ENCODE measurements at regions not wholly inside any gene's neighbourhood (a gene's known extent, or its start where the extent isn't known, plus 50 kb on each side); places are given as distances from the start of the nearest gene placed in this dataset.

GRCh38 chr15:93505506-93505905 is 416.5 kb upstream of the RGMA start:
- H3K9me3 Mint-ChIP-seq: no peaks in the 10 kb centered on the region
- no peak overlapping the region for H3K27ac Mint-ChIP-seq
- H3K36me3 Mint-ChIP-seq: no peaks in the 10 kb centered on the region
- DNase-seq: no peak
- no peak for ATAC-seq
- peaks cover 0 to 3% (median 2%) of the 10 kb centered on the region in 5 donors for H3K27me3 Mint-ChIP-seq
- POLR2A ChIA-PET: no interaction called here
- H3K4me1 Mint-ChIP-seq: no peaks in the 10 kb centered on the region
- no peak overlapping the region for H3K4me3 Mint-ChIP-seq

DNA sequence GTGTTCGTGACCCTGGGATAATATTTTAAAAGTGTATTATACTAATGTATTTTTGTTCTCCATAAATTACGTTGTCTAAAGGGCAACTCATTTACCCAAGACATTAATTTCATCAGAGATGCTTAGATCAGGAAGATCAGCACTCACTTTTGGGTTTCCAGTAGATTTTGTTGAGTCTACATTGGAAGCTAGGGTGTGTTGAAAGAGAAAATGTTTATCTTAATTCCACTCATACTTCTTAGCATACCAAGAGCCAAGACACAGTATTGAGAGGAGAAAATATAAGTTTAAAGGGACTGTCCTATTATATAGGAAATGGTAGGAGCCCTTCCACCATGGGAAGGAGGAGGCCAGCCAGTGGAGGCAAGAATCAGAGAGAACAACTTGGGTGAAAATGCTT is 412.9 kb upstream of the RGMA start:
- no peaks in the 10 kb centered on the region for H3K36me3 Mint-ChIP-seq
- H3K9me3 Mint-ChIP-seq: no peaks in the 10 kb centered on the region
- H3K27ac Mint-ChIP-seq: no peak overlapping the region
- POLR2A ChIA-PET: no interaction called here
- H3K4me3 Mint-ChIP-seq: no peak overlapping the region
- no peak for ATAC-seq
- H3K4me1 Mint-ChIP-seq: no peaks in the 10 kb centered on the region
- no peak for DNase-seq
- H3K27me3 Mint-ChIP-seq: peaks cover 0 to 2% (median 0%) of the 10 kb centered on the region in 5 donors

DNA sequence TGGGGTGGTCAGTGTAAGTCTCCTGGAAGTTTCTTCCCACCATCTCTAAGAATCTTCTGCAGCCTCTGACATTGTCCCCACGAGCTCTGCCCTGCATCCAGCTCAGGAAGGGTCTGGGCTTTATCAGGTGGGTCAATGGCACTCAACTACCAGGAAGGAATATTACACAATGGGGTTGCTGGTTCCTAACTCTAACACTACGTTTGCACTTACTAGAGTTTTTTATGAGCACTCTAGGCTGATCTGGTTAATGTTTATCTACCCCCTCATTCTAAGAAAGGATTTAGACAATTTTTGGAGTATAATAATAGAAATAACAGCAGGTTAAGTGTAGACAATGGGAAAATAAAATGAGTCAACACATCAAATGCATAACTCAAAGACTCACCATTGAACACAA is 411.1 kb upstream of the RGMA start:
- Mint-ChIP-seq H3K27me3 (peaks cover 0 to 2% (median 0%) of the 10 kb centered on the region in 5 donors), H3K9me3 (no peaks in the 10 kb centered on the region), H3K36me3 (no peaks in the 10 kb centered on the region), H3K27ac (no peak overlapping the region), H3K4me1 (no peaks in the 10 kb centered on the region), H3K4me3 (no peak overlapping the region)
- no peak for DNase-seq
- POLR2A ChIA-PET: no interaction called here
- ATAC-seq: no peak

DNA sequence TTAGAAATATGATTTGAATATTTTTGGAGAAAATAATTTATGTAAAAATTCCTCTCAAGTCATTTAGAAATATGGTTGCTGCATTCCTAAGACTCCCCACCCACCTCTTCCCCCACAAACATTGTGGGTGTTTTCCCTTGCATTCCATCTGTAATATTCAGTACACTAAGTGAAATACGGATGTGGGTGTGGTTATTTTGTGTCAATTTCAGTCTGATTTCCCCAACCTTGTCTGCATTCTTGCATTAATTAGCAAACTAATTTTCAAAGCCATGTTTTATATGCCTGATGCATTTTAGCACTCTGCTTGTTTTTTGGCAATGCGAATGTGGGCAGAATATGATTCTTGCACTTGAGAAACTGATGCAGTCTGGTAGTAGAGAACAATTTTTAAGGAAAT is 408.3 kb upstream of the RGMA start:
- no peaks in the 10 kb centered on the region for H3K9me3 Mint-ChIP-seq
- DNase-seq (no peak), ATAC-seq (no peak)
- no peak overlapping the region for H3K4me3 Mint-ChIP-seq
- H3K27me3 Mint-ChIP-seq: peaks cover 0 to 2% (median 1%) of the 10 kb centered on the region in 5 donors
- POLR2A ChIA-PET: no interaction called here
- no peak overlapping the region for H3K27ac Mint-ChIP-seq
- H3K36me3 Mint-ChIP-seq: no peaks in the 10 kb centered on the region
- no peaks in the 10 kb centered on the region for H3K4me1 Mint-ChIP-seq

GRCh38 chr15:93496888-93497287 is 407.9 kb upstream of the RGMA start:
- H3K9me3 Mint-ChIP-seq: no peaks in the 10 kb centered on the region
- H3K27me3 Mint-ChIP-seq: peaks cover 0 to 2% (median 1%) of the 10 kb centered on the region in 5 donors
- H3K36me3 Mint-ChIP-seq: no peaks in the 10 kb centered on the region
- H3K4me3 Mint-ChIP-seq: no peak overlapping the region
- no peak overlapping the region for H3K27ac Mint-ChIP-seq
- POLR2A ChIA-PET: no interaction called here
- ATAC-seq: no peak
- DNase-seq: no peak
- no peaks in the 10 kb centered on the region for H3K4me1 Mint-ChIP-seq

- H3K9me3 Mint-ChIP-seq: no peaks in the 10 kb centered on the region
- POLR2A ChIA-PET: no interaction called here
- no peaks in the 10 kb centered on the region for H3K4me1 Mint-ChIP-seq
- peaks cover 0 to 2% (median 1%) of the 10 kb centered on the region in 5 donors for H3K27me3 Mint-ChIP-seq
- no peak for DNase-seq
- no peak overlapping the region for H3K4me3 Mint-ChIP-seq
- no peak for ATAC-seq
- no peaks in the 10 kb centered on the region for H3K36me3 Mint-ChIP-seq
- no peak overlapping the region for H3K27ac Mint-ChIP-seq
Observed at GRCh38 chr15:93495799-93496637, 407.0 kb upstream of the RGMA start.

GRCh38 chr15:93493172-93493571 is 404.2 kb upstream of the RGMA start:
- Mint-ChIP-seq H3K27ac (no peak overlapping the region), H3K36me3 (no peaks in the 10 kb centered on the region), H3K4me1 (no peaks in the 10 kb centered on the region), H3K4me3 (no peak overlapping the region), H3K9me3 (no peaks in the 10 kb centered on the region), H3K27me3 (peaks cover 0 to 3% (median 2%) of the 10 kb centered on the region in 5 donors)
- POLR2A ChIA-PET: no interaction called here
- ATAC-seq (no peak), DNase-seq (no peak)

GRCh38 chr15:93491291-93491690 is 402.3 kb upstream of the RGMA start:
- H3K4me1 Mint-ChIP-seq: no peaks in the 10 kb centered on the region
- H3K36me3 Mint-ChIP-seq: no peaks in the 10 kb centered on the region
- DNase-seq (no peak), ATAC-seq (no peak)
- H3K9me3 Mint-ChIP-seq: no peaks in the 10 kb centered on the region
- POLR2A ChIA-PET: no interaction called here
- H3K4me3 Mint-ChIP-seq: no peak overlapping the region
- H3K27me3 Mint-ChIP-seq: peaks cover 0 to 3% (median 0%) of the 10 kb centered on the region in 5 donors
- no peak overlapping the region for H3K27ac Mint-ChIP-seq

DNA sequence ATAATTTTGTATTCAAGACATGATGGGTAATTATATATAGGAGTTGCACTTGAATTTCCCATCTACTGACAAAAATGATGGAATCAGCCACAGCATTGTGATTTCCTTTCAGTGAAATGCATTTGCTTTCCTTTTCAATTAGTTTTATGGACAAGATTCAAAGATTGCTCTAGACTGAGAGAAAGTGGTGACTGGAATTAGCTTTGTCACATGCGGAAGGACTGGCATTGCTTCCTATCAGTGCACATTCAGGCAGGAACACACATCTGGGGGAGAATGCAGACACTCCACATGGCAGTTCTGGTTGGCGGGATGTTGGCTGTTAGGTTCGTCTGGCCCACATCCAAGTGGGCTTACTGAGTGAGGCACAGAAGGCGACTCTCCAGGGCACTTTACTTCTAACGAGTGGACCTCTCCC is 399.3 kb upstream of the RGMA start:
- no peaks in the 10 kb centered on the region for H3K9me3 Mint-ChIP-seq
- H3K27ac Mint-ChIP-seq: no peak overlapping the region
- H3K4me3 Mint-ChIP-seq: no peak overlapping the region
- POLR2A ChIA-PET: no interaction called here
- no peaks in the 10 kb centered on the region for H3K4me1 Mint-ChIP-seq
- ATAC-seq: no peak
- no peak for DNase-seq
- H3K36me3 Mint-ChIP-seq: no peaks in the 10 kb centered on the region
- peaks cover 0 to 4% (median 0%) of the 10 kb centered on the region in 5 donors for H3K27me3 Mint-ChIP-seq

GRCh38 chr15:93486407-93487117 is 397.6 kb upstream of the RGMA start:
- Mint-ChIP-seq H3K27ac (peak overlapping the region in 1 of 10 donors; percentile 15), H3K4me1 (no peaks in the 10 kb centered on the region), H3K36me3 (no peaks in the 10 kb centered on the region), H3K27me3 (peaks cover 0 to 4% (median 0%) of the 10 kb centered on the region in 5 donors), H3K9me3 (no peaks in the 10 kb centered on the region), H3K4me3 (no peak overlapping the region)
- ATAC-seq (no peak), DNase-seq (no peak)
- POLR2A ChIA-PET: no interaction called here

GRCh38 chr15:93485438-93486327 is 396.7 kb upstream of the RGMA start:
- Mint-ChIP-seq H3K4me3 (no peak overlapping the region), H3K27ac (no peak overlapping the region), H3K27me3 (peaks cover 0 to 4% (median 0%) of the 10 kb centered on the region in 5 donors), H3K36me3 (no peaks in the 10 kb centered on the region), H3K9me3 (no peaks in the 10 kb centered on the region), H3K4me1 (no peaks in the 10 kb centered on the region)
- POLR2A ChIA-PET: no interaction called here
- ATAC-seq (no peak), DNase-seq (no peak)

GRCh38 chr15:93483923-93484322 is 394.9 kb upstream of the RGMA start:
- H3K27ac Mint-ChIP-seq: no peak overlapping the region
- DNase-seq (no peak), ATAC-seq (no peak)
- H3K4me1 Mint-ChIP-seq: no peaks in the 10 kb centered on the region
- H3K27me3 Mint-ChIP-seq: peaks cover 0 to 4% (median 0%) of the 10 kb centered on the region in 5 donors
- POLR2A ChIA-PET: no interaction called here
- no peak overlapping the region for H3K4me3 Mint-ChIP-seq
- H3K9me3 Mint-ChIP-seq: no peaks in the 10 kb centered on the region
- H3K36me3 Mint-ChIP-seq: no peaks in the 10 kb centered on the region

GRCh38 chr15:93482731-93483130 is 393.7 kb upstream of the RGMA start:
- Mint-ChIP-seq H3K4me3 (no peak overlapping the region), H3K4me1 (no peaks in the 10 kb centered on the region), H3K27me3 (peaks cover 0 to 12% (median 0%) of the 10 kb centered on the region in 5 donors), H3K36me3 (no peaks in the 10 kb centered on the region), H3K9me3 (no peaks in the 10 kb centered on the region), H3K27ac (no peak overlapping the region)
- DNase-seq (no peak), ATAC-seq (no peak)
- POLR2A ChIA-PET: no interaction called here

Measured in naive thymus-derived CD8-positive, alpha-beta T cell (primary cell).